Right cardiac atrium (tissue), 5 donors: ENCODE measurements at regions not wholly inside any gene's neighbourhood (a gene's known extent, or its start where the extent isn't known, plus 50 kb on each side); places are given as distances from the start of the nearest gene placed in this dataset.
A peak's percentile ranks its signal among the peaks of the same experiment; 100 is the strongest.

Experiments used
- ATAC-seq, 2 donors: fragments of 200-7000 bp; cut with Tn5 transposase; one replicate each; pipeline versions ENCODE4 v1.8.0 to v1.9.1; 2020; ENCODE audit warnings: moderate library complexity in 2 of 2, mild to moderate bottlenecking in 1 of 2
- DNase-seq, 3 donors: peaks; one replicate each; pipeline ENCODE4 v3.0.0-alpha.2; 2020
- H3K27ac ChIP-seq: one replicate; pipeline ENCODE4 v1.5.1; 2013; ENCODE audit warnings: mild to moderate bottlenecking, low read length, control low read depth, moderate library complexity
- H3K27me3 ChIP-seq: one replicate; pipeline ENCODE4 v1.6.1; 2013; ENCODE audit not compliant: control insufficient read depth, insufficient read depth
- H3K4me1 ChIP-seq: one replicate; pipeline ENCODE4 v1.6.1; 2013; ENCODE audit warnings: low read length; ENCODE audit not compliant: control insufficient read depth, insufficient read depth
- H3K4me3 ChIP-seq: one replicate; pipeline ENCODE4 v1.5.1; 2013; ENCODE audit warnings: low read length, control low read depth
- H3K9me3 ChIP-seq: one replicate; pipeline ENCODE4 v1.6.1; 2013; ENCODE audit warnings: low read length; ENCODE audit not compliant: control insufficient read depth
- WGBS: extraction: QIAGEN DNeasy Blood & Tissue Kit; methylation state at CpG from one replicate; pipeline ENCODE4 v1.1.7; 2013; 5-methylcytosine and 5-hydroxymethylcytosine counted together
- intact Hi-C, 4 donors: fragments of 100-400 bp; cut with DNase I; formaldehyde crosslinking; loops; one replicate each; pipeline versions ENCODE4 v1.11.0 to v1.14.0; 2022 to 2023
- donor health status: healthy with polysubstance abuse.
- donor health status: DM: no; HTN: yes; CAD: no.
- donor health status: DM: no; HTN: no; CAD: no.
- donor health status: DM: no; HTN: yes; CAD: no; lungs with severe emphysema.
- donor health status: DM: yes; HTN: yes; CAD: no.

- intact Hi-C loops = no loop called here
- Histone ChIP-seq H3K27ac (no peak overlapping the region), H3K27me3 (no peaks in the 10 kb centered on the region), H3K4me3 (no peak overlapping the region), H3K9me3 (no peaks in the 10 kb centered on the region), H3K4me1 (no peaks in the 10 kb centered on the region)
- 39% methylated on average over 18 of the region's 18 CpGs for WGBS
- DNase-seq = no peak
- ATAC-seq = no peak
These were observed 316.2 kb downstream of the MATN1 start for GRCh38 chr1:30406996-30407864.

GRCh38 chr1:30405631-30406212 is 317.7 kb downstream of the MATN1 start:
- Histone ChIP-seq H3K9me3 (no peaks in the 10 kb centered on the region), H3K27me3 (no peaks in the 10 kb centered on the region), H3K4me3 (no peak overlapping the region), H3K27ac (no peak overlapping the region), H3K4me1 (no peaks in the 10 kb centered on the region)
- intact Hi-C loops = no loop called here
- DNase-seq (no peak), ATAC-seq (no peak)
- WGBS = 78% methylated on average over 8 of the region's 8 CpGs

GRCh38 chr1:30405081-30405480 is 318.3 kb downstream of the MATN1 start:
- no peaks in the 10 kb centered on the region for H3K27me3 ChIP-seq
- H3K9me3 ChIP-seq = no peaks in the 10 kb centered on the region
- WGBS = 61% methylated on average over 4 of the region's 4 CpGs
- intact Hi-C loops = no loop called here
- no peak for DNase-seq
- no peaks in the 10 kb centered on the region for H3K4me1 ChIP-seq
- ATAC-seq = no peak
- H3K4me3 ChIP-seq = no peak overlapping the region
- H3K27ac ChIP-seq = no peak overlapping the region

- Histone ChIP-seq H3K9me3 (no peaks in the 10 kb centered on the region), H3K27me3 (no peaks in the 10 kb centered on the region), H3K4me1 (no peaks in the 10 kb centered on the region), H3K27ac (no peak overlapping the region), H3K4me3 (no peak overlapping the region)
- WGBS = 72% methylated on average over 8 of the region's 8 CpGs
- intact Hi-C loops = no loop called here
- no peak for DNase-seq
- no peak for ATAC-seq
These were observed 319.0 kb downstream of the MATN1 start for GRCh38 chr1:30404341-30404740.

GRCh38 chr1:30403726-30404125 is 319.7 kb downstream of the MATN1 start:
- ATAC-seq = no peak
- H3K27ac ChIP-seq = no peak overlapping the region
- WGBS = 45% methylated on average over 2 of the region's 2 CpGs
- no peaks in the 10 kb centered on the region for H3K27me3 ChIP-seq
- no peaks in the 10 kb centered on the region for H3K4me1 ChIP-seq
- DNase-seq = no peak
- no peak overlapping the region for H3K4me3 ChIP-seq
- no peaks in the 10 kb centered on the region for H3K9me3 ChIP-seq
- intact Hi-C loops = no loop called here

- ATAC-seq (no peak), DNase-seq (no peak)
- intact Hi-C loops = no loop called here
- H3K4me1 ChIP-seq = no peaks in the 10 kb centered on the region
- H3K9me3 ChIP-seq = no peaks in the 10 kb centered on the region
- no peak overlapping the region for H3K4me3 ChIP-seq
- WGBS = 82% methylated on average over 10 of the region's 10 CpGs
- H3K27ac ChIP-seq = no peak overlapping the region
- no peaks in the 10 kb centered on the region for H3K27me3 ChIP-seq
These were observed 320.2 kb downstream of the MATN1 start for GRCh38 chr1:30403061-30403645.

- DNase-seq (no peak), ATAC-seq (no peak)
- Histone ChIP-seq H3K4me3 (no peak overlapping the region), H3K4me1 (no peaks in the 10 kb centered on the region), H3K9me3 (no peaks in the 10 kb centered on the region), H3K27ac (no peak overlapping the region), H3K27me3 (no peaks in the 10 kb centered on the region)
- intact Hi-C loops = no loop called here
- whole genome bisulfite sequencing = 83% methylated on average over 2 of the region's 2 CpGs
These were observed 321.4 kb downstream of the MATN1 start for GRCh38 chr1:30402031-30402430.

GRCh38 chr1:30400507-30400906 is 322.9 kb downstream of the MATN1 start:
- H3K4me1 ChIP-seq = no peaks in the 10 kb centered on the region

GRCh38 chr1:30399026-30399425 is 324.4 kb downstream of the MATN1 start:
- ATAC-seq (no peak), DNase-seq (no peak)
- H3K4me1 ChIP-seq = no peaks in the 10 kb centered on the region
- no peak overlapping the region for H3K4me3 ChIP-seq
- WGBS = 73% methylated on average over 7 of the region's 7 CpGs
- no peaks in the 10 kb centered on the region for H3K9me3 ChIP-seq
- intact Hi-C loops = no loop called here
- H3K27me3 ChIP-seq = no peaks in the 10 kb centered on the region
- H3K27ac ChIP-seq = no peak overlapping the region

More at GRCh38 chr1:30400507-30400906, 322.9 kb downstream of the MATN1 start:
- DNase-seq (no peak), ATAC-seq (no peak)
- Histone ChIP-seq H3K9me3 (no peaks in the 10 kb centered on the region), H3K27ac (no peak overlapping the region), H3K27me3 (no peaks in the 10 kb centered on the region), H3K4me3 (no peak overlapping the region)
- 51% methylated on average over 4 of the region's 4 CpGs for WGBS
- intact Hi-C loops = no loop called here

- ATAC-seq = no peak
- H3K4me3 ChIP-seq = no peak overlapping the region
- H3K27me3 ChIP-seq = no peaks in the 10 kb centered on the region
- peak in 1 of 3 donors; percentile 23 for DNase-seq
- H3K4me1 ChIP-seq = no peaks in the 10 kb centered on the region
- intact Hi-C loops = no loop called here
- H3K9me3 ChIP-seq = no peaks in the 10 kb centered on the region
- no peak overlapping the region for H3K27ac ChIP-seq
- 83% methylated on average over 6 of the region's 6 CpGs for WGBS
These were observed 325.8 kb downstream of the MATN1 start for GRCh38 chr1:30397576-30397975.

- Histone ChIP-seq H3K27ac (no peak overlapping the region), H3K27me3 (peaks cover under 1% of the 10 kb centered on the region), H3K4me3 (no peak overlapping the region), H3K9me3 (no peaks in the 10 kb centered on the region), H3K4me1 (no peaks in the 10 kb centered on the region)
- DNase-seq = no peak
- intact Hi-C loops = no loop called here
- ATAC-seq = no peak
- 85% methylated on average over 2 of the region's 2 CpGs for WGBS
These were observed 327.8 kb downstream of the MATN1 start for GRCh38 chr1:30395631-30396030.
